NCI-H82 (cell line): ENCODE measurements at regions not wholly inside any gene's neighbourhood (a gene's known extent, or its start where the extent isn't known, plus 50 kb on each side); places are given as distances from the start of the nearest gene placed in this dataset.

Experiments
- DNase-seq: peaks from one replicate; lab custom pipeline; 2025; lab: John Stamatoyannopoulos, UW

- no peak for DNase-seq
These were observed 287.9 kb upstream of the SEMA3A start for GRCh38 chr7:84482476-84482875.

GRCh38 chr7:84479059-84479458, 284.5 kb upstream of the SEMA3A start:
- DNase-seq, result peak; percentile 7

DNA sequence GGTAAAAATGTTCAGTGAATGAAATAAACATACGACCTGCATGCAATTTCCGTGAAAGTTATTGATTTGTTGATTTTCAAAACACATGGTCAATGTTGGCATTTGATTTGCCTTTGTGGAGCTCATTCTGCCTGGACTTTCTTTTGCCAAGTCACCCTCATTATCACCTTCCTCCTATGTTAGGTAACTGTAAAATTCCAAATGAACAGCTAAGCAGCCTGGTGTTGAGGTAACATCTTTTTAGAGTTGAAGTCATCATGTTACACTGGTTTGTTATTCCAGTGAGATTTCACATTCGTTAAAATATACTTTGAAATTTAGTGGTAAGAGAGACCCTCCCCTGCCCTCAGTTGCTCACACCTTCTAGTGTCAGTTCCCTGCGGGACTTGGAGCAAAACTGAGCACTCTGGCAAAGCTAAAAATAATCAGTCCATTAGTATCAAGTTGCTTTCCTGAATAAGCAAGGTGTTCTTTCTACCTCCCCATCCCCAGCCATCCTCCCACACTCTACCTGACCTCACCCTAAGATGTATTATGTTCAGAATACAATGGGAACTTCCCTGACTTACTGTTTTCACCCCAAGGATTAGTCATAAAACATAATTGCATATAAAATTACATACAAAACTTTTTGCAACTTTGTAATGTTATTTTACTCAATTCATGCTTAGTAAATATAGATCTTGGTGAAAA, 283.3 kb upstream of the SEMA3A start:
- DNase-seq, result no peak

GRCh38 chr7:84474436-84474835, 279.8 kb upstream of the SEMA3A start:
- no peak for DNase-seq

DNA sequence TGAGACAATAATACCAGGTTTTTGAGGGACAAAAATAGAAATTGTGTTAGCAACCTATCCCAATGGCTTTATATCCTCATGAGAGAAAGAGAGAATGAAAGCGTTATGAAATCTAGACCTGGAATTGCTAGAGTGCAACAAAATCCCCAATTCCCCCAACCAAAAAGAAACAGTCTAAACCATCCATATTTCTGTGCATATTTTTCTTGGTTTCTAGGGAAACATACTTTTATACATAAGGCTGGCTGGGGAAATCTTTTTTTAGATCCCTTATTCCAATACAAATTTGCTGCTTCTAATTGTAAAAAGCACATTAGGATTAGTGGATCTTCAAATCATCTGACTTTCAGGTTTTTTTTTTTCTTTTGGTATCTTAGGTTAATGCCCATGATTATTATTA, 277.0 kb upstream of the SEMA3A start:
- DNase-seq, result no peak

DNA sequence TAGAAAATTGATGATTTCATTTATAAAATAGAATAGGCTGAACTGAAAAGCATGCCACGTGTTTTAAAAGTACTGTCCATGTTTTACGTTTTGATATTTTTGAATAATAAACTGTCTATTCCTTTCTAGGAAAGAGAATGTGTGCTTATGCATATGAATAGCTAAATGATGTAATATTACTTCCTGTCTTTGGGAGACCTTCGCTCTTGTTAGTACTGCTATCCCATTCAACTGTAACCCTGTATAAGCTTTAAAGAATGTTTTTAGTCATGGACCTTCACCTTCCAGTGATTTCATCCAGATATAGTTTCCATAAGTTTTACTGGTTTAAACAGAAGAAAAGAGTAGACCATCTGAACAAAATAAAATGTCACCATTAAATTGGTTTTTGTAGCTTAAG, 274.4 kb upstream of the SEMA3A start:
- DNase-seq, result no peak

DNA sequence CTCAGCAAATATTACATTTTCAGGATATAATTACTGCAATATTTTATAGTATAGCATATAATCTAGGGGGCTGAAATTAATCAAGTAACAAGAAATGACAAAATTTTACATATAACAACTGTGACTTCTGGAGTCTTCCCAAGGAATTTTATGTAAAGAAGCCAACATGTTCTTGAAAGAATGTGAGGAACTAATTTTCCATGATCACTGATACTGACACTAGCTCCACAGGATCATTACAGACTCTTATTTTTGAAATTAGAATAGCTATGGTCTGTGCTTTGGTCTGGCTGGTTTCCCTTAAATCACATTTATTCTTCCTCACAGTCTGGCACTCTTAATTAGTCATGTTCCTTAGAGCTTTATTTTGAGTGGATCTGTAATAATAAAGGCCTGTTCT, 267.7 kb upstream of the SEMA3A start:
- no peak for DNase-seq

- DNase-seq, result no peak
These were observed 266.5 kb upstream of the SEMA3A start for GRCh38 chr7:84461093-84461492.

DNA sequence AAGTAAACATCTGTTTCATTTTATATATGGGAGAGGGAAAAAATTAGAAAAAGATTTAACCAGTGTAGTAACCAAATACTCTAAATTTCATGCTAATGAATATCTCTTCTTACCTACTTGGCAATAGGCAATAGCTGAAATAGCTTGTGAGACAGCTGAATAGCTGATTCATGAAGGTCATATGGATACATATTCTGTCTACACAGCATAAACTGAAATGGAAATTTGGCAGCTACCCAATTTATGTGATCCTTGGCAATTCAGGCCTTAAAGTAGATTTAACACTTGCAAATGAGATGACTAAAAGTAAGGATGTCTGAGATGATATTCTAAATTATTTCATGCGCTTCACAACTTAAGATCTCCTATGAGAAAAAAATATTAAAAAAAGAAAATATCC, 261.2 kb upstream of the SEMA3A start:
- DNase-seq, result no peak

DNA sequence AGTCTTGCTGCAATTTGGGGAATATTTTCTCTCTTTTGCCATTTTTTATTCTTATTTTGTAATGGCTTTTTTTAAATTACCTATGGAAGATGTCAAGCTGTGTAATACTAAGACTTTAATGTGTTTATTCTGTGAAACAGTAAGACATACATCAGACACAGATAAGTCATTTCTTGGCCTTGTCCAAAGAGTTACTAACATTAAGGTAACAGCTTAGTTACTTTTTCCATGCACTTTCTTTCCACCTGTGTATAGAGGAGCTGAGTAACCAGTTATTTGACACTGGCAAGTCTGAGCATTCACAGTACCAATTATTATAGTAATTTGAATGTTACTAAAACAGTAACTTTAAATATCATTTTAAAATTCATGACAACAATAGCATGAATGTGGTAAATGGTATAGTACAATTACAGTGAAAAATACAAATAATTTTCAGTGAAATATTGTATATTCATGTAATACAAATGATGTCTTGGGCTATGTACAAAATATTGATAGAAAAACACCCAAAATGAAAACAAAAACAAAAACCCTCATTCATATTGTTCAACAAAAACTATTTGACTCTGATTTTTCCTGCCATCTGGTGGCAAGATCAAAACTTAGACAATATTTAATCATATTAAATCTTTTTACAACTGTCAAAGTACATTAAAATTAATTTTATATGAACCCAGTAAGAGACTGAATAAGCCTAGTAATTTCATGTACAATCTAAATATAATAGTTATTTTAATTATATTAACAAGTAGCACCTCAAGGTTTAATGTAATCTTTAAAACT, 259.8 kb upstream of the SEMA3A start:
- no peak for DNase-seq

DNA sequence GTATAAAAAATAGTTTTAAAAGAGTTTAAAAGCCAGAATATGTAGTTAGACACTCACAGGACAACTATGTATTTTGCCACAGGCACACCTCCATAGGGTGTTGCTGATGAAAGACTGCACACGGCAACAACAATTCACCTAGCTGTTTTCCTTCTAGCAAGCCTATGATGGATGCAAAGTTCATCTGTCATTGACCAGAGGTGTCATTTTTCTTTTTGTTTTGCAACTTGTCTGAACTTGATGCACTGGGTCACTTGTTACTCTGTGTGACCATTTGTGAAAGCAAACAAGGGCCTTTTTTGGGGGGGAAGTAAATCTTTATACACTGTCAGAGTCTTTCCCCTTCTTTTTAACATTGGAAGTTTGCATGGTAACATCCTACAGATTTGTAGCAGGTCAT, 258.0 kb upstream of the SEMA3A start:
- no peak for DNase-seq

- no peak for DNase-seq
These were observed 256.2 kb upstream of the SEMA3A start for GRCh38 chr7:84450772-84451171.

DNA sequence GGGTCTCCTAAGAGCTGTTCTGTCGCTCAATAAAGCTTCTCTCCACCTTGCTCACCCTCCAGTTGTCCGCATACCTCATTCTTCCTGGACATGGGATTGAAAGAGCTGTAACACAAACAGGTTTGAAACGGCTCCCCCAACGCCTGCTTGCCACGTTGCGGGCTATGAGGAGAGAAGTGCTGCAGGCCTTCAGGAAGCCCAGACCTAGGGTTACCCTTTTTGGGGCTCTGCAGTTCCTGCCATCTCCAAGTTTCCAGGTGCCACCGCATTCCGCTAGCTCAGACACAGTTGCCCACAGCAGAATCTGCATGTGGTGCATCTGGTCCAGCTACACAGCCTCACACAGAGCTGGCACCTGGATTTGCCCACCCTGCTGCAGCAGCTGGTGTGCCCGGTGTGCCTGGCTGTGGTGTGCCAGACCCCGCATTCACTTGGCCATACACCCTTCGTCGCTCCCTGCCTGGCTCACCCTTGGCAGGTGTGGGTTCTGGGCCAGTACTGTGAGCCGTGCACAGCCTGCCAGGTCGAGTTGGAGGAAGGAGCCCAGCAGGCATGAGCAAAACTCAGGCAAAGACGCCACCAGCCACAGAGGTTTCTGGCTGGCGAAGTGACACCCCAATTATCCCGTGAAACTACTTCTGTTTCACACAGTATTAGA, 253.2 kb upstream of the SEMA3A start:
- DNase-seq, result no peak

GRCh38 chr7:84446991-84447480, 252.4 kb upstream of the SEMA3A start:
- DNase-seq, result no peak

- DNase-seq, result no peak
These were observed 231.2 kb upstream of the SEMA3A start for GRCh38 chr7:84425702-84426259.

DNA sequence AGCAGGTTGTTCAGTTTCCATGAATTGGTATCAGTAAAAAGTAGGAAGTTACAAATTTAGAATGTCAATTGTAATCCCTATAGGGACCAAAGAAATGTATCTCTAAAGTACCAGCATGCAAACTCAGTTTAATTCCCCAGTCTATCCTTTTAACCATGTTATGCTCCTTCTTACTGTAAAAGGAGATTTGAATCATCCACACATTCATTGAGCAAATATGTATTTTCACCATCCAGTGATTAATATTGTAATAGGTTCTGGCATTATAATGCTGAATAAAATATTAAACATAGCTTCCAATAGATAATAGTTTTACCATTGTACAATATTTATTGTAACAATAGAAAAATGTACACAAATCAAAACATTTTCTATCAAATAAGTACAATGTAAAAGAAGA, 228.2 kb upstream of the SEMA3A start:
- DNase-seq, result no peak

GRCh38 chr7:84412161-84412969, 217.8 kb upstream of the SEMA3A start:
- no peak for DNase-seq

GRCh38 chr7:84399661-84400060, 205.1 kb upstream of the SEMA3A start:
- DNase-seq, result peak; percentile 9

GRCh38 chr7:84394219-84394618, 199.6 kb upstream of the SEMA3A start:
- no peak for DNase-seq

DNA sequence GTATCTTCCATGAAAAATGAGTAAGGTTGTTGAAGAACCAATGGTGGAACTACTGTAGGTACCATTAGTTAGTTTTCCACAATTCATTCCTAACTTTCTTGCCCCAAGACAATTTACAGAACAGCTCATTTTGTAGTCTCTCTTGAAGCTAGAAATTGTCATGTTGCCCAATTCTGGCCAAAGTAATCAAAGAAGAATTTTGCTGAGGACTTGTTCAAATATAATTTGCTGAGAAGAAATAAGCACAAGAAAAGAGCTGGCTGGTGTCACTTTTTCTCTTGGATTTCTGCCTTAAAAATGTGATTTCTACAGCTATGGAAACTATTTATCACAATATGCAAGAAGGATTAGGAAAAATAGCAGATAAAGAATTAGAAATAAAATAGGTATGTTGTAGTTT, 199.2 kb upstream of the SEMA3A start:
- DNase-seq, result no peak

- DNase-seq, result no peak
These were observed 196.3 kb upstream of the SEMA3A start for GRCh38 chr7:84390845-84391244.

DNA sequence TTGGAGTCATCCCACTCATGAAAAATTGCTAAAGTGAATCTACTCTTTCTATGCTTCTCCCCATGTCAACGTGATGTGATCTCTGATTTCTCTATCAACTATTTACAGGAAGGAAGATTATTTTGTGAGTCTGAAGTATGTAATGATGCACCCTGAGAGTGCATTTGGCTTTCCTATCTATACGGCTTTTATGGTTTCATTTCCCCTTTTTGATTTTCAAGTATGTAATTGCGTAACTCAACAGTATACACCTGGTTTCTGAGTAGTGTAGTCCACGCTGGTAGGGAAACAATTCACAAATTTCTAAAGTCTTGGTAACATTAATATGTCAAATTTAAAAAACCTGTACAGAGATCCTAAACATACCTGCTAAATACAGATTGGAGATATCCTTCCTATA, 194.7 kb upstream of the SEMA3A start:
- no peak for DNase-seq
